ENCODE measurements at regions not wholly inside any gene's neighbourhood (a gene's known extent, or its start where the extent isn't known, plus 50 kb on each side); places are given as distances from the start of the nearest gene placed in this dataset.
"Not testable (repeated sequence)": the region's sequence is repeated elsewhere in the genome, so short reads cannot be mapped to it uniquely, and the experiment has no call there.

GRCh38 chr2:89936011-89936410 is 1244.5 kb downstream of the RPIA start:
- not testable (repeated sequence) for TF ChIP-seq CTCF (IDR thresholded peaks at IDR 0.05); TCF7L2 (IDR thresholded peaks at IDR 0.05; ENCODE audit: low read depth, low read length); POLR2AphosphoS5 (IDR thresholded peaks at IDR 0.05; ENCODE audit: low read depth, low read length)
- TF ChIP-seq, protein P1, sequence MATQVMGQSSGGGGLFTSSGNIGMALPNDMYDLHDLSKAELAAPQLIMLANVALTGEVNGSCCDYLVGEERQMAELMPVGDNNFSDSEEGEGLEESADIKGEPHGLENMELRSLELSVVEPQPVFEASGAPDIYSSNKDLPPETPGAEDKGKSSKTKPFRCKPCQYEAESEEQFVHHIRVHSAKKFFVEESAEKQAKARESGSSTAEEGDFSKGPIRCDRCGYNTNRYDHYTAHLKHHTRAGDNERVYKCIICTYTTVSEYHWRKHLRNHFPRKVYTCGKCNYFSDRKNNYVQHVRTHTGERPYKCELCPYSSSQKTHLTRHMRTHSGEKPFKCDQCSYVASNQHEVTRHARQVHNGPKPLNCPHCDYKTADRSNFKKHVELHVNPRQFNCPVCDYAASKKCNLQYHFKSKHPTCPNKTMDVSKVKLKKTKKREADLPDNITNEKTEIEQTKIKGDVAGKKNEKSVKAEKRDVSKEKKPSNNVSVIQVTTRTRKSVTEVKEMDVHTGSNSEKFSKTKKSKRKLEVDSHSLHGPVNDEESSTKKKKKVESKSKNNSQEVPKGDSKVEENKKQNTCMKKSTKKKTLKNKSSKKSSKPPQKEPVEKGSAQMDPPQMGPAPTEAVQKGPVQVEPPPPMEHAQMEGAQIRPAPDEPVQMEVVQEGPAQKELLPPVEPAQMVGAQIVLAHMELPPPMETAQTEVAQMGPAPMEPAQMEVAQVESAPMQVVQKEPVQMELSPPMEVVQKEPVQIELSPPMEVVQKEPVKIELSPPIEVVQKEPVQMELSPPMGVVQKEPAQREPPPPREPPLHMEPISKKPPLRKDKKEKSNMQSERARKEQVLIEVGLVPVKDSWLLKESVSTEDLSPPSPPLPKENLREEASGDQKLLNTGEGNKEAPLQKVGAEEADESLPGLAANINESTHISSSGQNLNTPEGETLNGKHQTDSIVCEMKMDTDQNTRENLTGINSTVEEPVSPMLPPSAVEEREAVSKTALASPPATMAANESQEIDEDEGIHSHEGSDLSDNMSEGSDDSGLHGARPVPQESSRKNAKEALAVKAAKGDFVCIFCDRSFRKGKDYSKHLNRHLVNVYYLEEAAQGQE (IDR thresholded peaks at IDR 0.05; ENCODE audit: insufficient read depth in 1 of 2, low read depth in 2 of 2, low read length in 1 of 2), result not testable (repeated sequence)

All from Panc1 (cell line).